Heart right ventricle (tissue), 16 donors: ENCODE measurements at regions not wholly inside any gene's neighbourhood (a gene's known extent, or its start where the extent isn't known, plus 50 kb on each side); places are given as distances from the start of the nearest gene placed in this dataset.

Source experiments
- ATAC-seq, 8 donors: fragments of 200-7000 bp; cut with Tn5 transposase; one replicate each; pipeline ENCODE4 v1.9.1; 2020; ENCODE audit warnings: mild to moderate bottlenecking in 8 of 8, moderate library complexity in 8 of 8, moderate number of reproducible peaks in 1 of 8
- DNase-seq, 2 donors: peaks; one replicate each; pipeline ENCODE4 v3.0.0-alpha.2; 2020
- H3K27ac ChIP-seq, 10 donors: fragments of 200-600 bp; sonication (generic) in 2 of 10; one replicate each; pipeline versions ENCODE4 v1.5.0 to v1.8.0; 2020 to 2022; ENCODE audit warnings: mild to moderate bottlenecking in 3 of 10
- H3K27me3 ChIP-seq, 7 donors: fragments of 200-600 bp; one replicate each; pipeline ENCODE4 v1.8.0; 2021 to 2022; ENCODE audit warnings: mild to moderate bottlenecking in 2 of 7
- H3K36me3 ChIP-seq, 9 donors: fragments of 200-600 bp; sonication (generic) in 1 of 9; one replicate each; pipeline versions ENCODE4 v1.5.0 to v1.8.0; 2020 to 2022; ENCODE audit warnings: mild to moderate bottlenecking in 2 of 9
- H3K4me1 ChIP-seq, 9 donors: fragments of 200-600 bp; sonication (generic) in 1 of 9; one replicate each; pipeline versions ENCODE4 v1.5.0 to v1.8.0; 2020 to 2022; ENCODE audit warnings: mild to moderate bottlenecking in 4 of 9
- H3K4me3 ChIP-seq, 10 donors: fragments of 200-600 bp; sonication (generic) in 2 of 10; one replicate each; pipeline versions ENCODE4 v1.5.0 to v1.8.0; 2020 to 2022; ENCODE audit warnings: mild to moderate bottlenecking in 7 of 10, moderate library complexity in 2 of 10
- H3K9me3 ChIP-seq, 11 donors: fragments of 200-600 bp in 10 of 11; sonication (generic) in 2 of 11; one replicate each; pipeline versions ENCODE4 v1.5.0 to v1.8.0; 2013 to 2022; ENCODE audit warnings: mild to moderate bottlenecking in 2 of 11, control low read depth in 1 of 11, moderate library complexity in 1 of 11
- CTCF ChIP-seq, 9 donors: fragments of 200-600 bp; sonication (generic) in 2 of 9; IDR thresholded peaks; one replicate each; pipeline versions ENCODE4 v1.5.0 to v1.8.0; 2021 to 2022; ENCODE audit warnings: antibody characterized with exemption in 9 of 9, mild to moderate bottlenecking in 5 of 9, moderate library complexity in 1 of 9
- WGBS, 2 donors: extraction: QIAGEN DNeasy Blood & Tissue Kit; methylation state at CpG; one replicate each; pipeline ENCODE4 v1.1.7; 2013; ENCODE audit warnings: inconsistent platforms in 1 of 2; 5-methylcytosine and 5-hydroxymethylcytosine counted together
- intact Hi-C, 10 donors: fragments of 100-400 bp; cut with DNase I; formaldehyde crosslinking; loops; one replicate each; pipeline versions ENCODE4 v1.11.1 to v1.14.2; 2022
- donor health status: Arrhythmogenic right ventricular cardiomyopathy.
- donor health status: ischemic (EF 13 %, LVEDD 7.1; RV severe dilation, severe dysfunction).
- donor health status: healthy with polysubstance abuse.
- donor health status: DM: no; HTN: yes; CAD: no.
- donor health status: DM: no; HTN: no; CAD: no.
- donor health status: ischemic (EF 25% LVEDD 6.9; RV normal size, moderate dysfunction).
- donor health status: ischemic (EF 25% LVEDD 5.7; RV mildly dilated, moderate dysfunction).
- donor health status: healthy.
- donor health status: DM: yes; HTN: yes; CAD: no.
- donor health status: Ischemic cardiomyopathy.
- donor health status: ischemic (EF 35%, LVEDD 5.7; RV mildly dilated, moderate dysfunction).
- donor health status: nonischemic (EF 11% LVEDD 7.7; RV severe dilation, severe dysfunction).
- donor health status: DM: yes; HTN: yes; CAD: no.
- donor health status: PGD.
- donor health status: ischemic (EF 29% LVEDD 5.4; RV normal size, mild dysfunction).
- donor health status: nonischemic (EF 23%, LVEDD 6.1; RV moderate dilation, normal function).

DNA sequence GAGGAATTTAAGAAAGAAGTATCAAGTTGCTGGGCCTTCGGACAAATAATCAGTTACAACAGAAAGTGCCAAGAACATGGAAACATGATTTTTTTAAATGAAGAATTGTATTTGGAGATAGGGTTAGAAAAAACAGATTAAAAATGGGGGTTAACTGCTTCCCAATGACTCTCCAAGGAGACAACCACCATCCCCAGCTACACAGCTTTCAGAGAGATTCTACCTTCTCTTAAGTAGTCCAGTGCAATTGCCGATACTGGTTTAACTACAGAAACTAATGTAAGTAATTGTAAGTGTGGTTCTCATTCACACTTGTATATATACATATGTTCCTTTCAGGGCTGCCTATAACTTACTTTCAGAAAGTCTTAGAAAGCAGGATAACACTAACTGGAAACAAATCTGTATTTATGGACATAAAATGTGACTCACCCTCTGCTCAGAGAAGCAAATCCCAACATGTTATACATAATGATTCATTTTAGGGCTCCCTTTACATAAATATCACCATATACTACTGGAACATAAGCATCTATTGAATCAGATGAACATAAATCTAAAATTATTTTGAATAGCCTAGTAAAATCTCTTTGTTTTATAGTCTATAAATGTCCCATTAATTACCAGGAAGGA lies 248.9 kb upstream of the UGT8 start:
- no peak for DNase-seq
- ATAC-seq, result no peak
- Histone ChIP-seq H3K4me3 (no peak overlapping the region), H3K4me1 (no peaks in the 10 kb centered on the region), H3K27ac (no peak overlapping the region), H3K27me3 (no peaks in the 10 kb centered on the region), H3K36me3 (no peaks in the 10 kb centered on the region), H3K9me3 (peaks cover 0 to 18% (median 0%) of the 10 kb centered on the region in 11 donors)
- WGBS, 2 donors, result 87 to 89% methylated on average over 2 of the region's 2 CpGs
- intact Hi-C loops, result no loop called here
- no peak for TF ChIP-seq CTCF (IDR thresholded peaks at IDR 0.05)

DNA sequence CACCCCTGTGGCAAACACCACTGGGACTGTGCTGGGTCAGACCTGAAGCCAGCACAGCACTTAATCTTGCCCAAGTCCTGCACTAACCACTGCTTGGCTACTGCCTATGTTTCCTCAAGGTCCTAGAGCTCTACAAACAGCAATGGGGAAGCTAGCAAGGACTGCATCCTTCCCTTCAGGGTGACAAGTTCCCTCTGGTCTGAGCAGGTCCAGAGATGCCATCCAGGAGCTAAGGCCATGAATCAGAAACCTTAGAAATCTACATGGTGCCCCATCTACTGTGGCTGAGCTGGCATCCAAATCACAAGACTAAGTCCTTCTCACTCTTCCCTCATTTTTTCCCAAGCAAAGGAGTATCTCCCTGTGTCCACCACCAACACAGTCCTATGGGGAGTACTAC lies 239.7 kb upstream of the UGT8 start:
- DNase-seq, result no peak
- H3K4me1 ChIP-seq, result peaks cover 0 to 6% (median 0%) of the 10 kb centered on the region in 9 donors
- TF ChIP-seq CTCF (IDR thresholded peaks at IDR 0.05), result no peak
- no peak overlapping the region for H3K27ac ChIP-seq
- ATAC-seq, result no peak
- H3K4me3 ChIP-seq, result no peak overlapping the region
- intact Hi-C loops, result no loop called here
- H3K36me3 ChIP-seq, result no peaks in the 10 kb centered on the region
- no peaks in the 10 kb centered on the region for H3K9me3 ChIP-seq
- no peaks in the 10 kb centered on the region for H3K27me3 ChIP-seq

GRCh38 chr4:114361249-114361648 lies 237.4 kb upstream of the UGT8 start:
- peaks cover 0 to 6% (median 0%) of the 10 kb centered on the region in 9 donors for H3K4me1 ChIP-seq
- H3K4me3 ChIP-seq, result no peak overlapping the region
- no peaks in the 10 kb centered on the region for H3K36me3 ChIP-seq
- H3K9me3 ChIP-seq, result no peaks in the 10 kb centered on the region
- 35 to 36% methylated on average over 3 of the region's 3 CpGs for WGBS, 2 donors
- H3K27me3 ChIP-seq, result no peaks in the 10 kb centered on the region
- DNase-seq, result no peak
- intact Hi-C loops, result no loop called here
- no peak for ATAC-seq
- no peak overlapping the region for H3K27ac ChIP-seq
- TF ChIP-seq CTCF (IDR thresholded peaks at IDR 0.05), result no peak

- Histone ChIP-seq H3K9me3 (no peaks in the 10 kb centered on the region), H3K4me1 (peaks cover 0 to 5% (median 0%) of the 10 kb centered on the region in 9 donors), H3K27ac (peak overlapping the region in 5 of 10 donors; percentile 39 to 74 (median 62)), H3K27me3 (no peaks in the 10 kb centered on the region), H3K36me3 (no peaks in the 10 kb centered on the region), H3K4me3 (peak overlapping the region in 3 of 10 donors; percentile 6 to 23 (median 13))
- peak in 1 of 2 donors; percentile 34 for DNase-seq
- ATAC-seq, result peak in 6 of 8 donors; percentile 71 to 96 (median 90)
- TF ChIP-seq CTCF (IDR thresholded peaks at IDR 0.05), result no peak
- intact Hi-C loops, result no loop called here
- 22% methylated on average over 1 of the region's 1 CpG for WGBS, 2 donors
These were observed 233.8 kb upstream of the UGT8 start for GRCh38 chr4:114364857-114365256.
